B cell (primary cell): ENCODE measurements at regions not wholly inside any gene's neighbourhood (a gene's known extent, or its start where the extent isn't known, plus 50 kb on each side); places are given as distances from the start of the nearest gene placed in this dataset.

Experiments used
- ATAC-seq: fragments of 200-7000 bp; cut with Tn5 transposase; one replicate; pipeline ENCODE4 v1.10.0; 2021; ENCODE audit warnings: low read depth, mild to moderate bottlenecking, moderate number of reproducible peaks, moderate library complexity
- CTCF ChIA-PET: fragments of 350-600 bp; sonication (Branson Sonifier 250); formaldehyde crosslinking; loops from one replicate; lab custom pipeline; 2021; ENCODE audit warnings: antibody characterized with exemption, inconsistent platforms; lab: Charles Lee
- POLR2A ChIA-PET: fragments of 350-600 bp; sonication (Branson Sonifier 250); formaldehyde crosslinking; loops from one replicate; lab custom pipeline; 2021; ENCODE audit warnings: antibody characterized with exemption; lab: Charles Lee
- DNase-seq: peaks from one replicate; pipeline ENCODE4 v3.0.0; 2013
- H2AFZ ChIP-seq: 2 replicates; pipeline ENCODE4 v1.6.1; 2012; ENCODE audit warnings: mild to moderate bottlenecking, low read depth, low read length; ENCODE audit not compliant: insufficient read depth, poor library complexity, severe bottlenecking
- H3K27ac ChIP-seq, 2 donors: 1 replicate in 1 of 2; 2 replicates in 1 of 2; pipeline ENCODE4 v1.5.1; 2012 to 2013; ENCODE audit warnings: low read length in 2 of 2, mild to moderate bottlenecking in 2 of 2, moderate library complexity in 1 of 2
- H3K27me3 ChIP-seq, 4 experiments: fragments of 200-600 bp in 1 of 4; sonication (generic) in 1 of 4; replicated peaks in 1 of 4; 1 replicate in 2 of 4; 2 replicates in 2 of 4; pipeline versions ENCODE4 v1.6.1 to v1.7.0; 2013 to 2016; ENCODE audit warnings: low read length in 3 of 4, mild to moderate bottlenecking in 2 of 4, mixed read lengths in 1 of 4, moderate library complexity in 1 of 4; ENCODE audit not compliant: insufficient read depth in 4 of 4, control insufficient read depth in 3 of 4; ENCODE audit errors: control extremely low read depth in 1 of 4
- H3K36me3 ChIP-seq, 2 experiments: replicated peaks in 1 of 2; 1 replicate in 1 of 2; 2 replicates in 1 of 2; pipeline versions ENCODE4 v1.6.1 to v1.7.1; 2013; ENCODE audit warnings: low read length in 1 of 2; ENCODE audit not compliant: insufficient read depth in 2 of 2, control insufficient read depth in 1 of 2; ENCODE audit errors: control extremely low read depth in 1 of 2, extremely low read depth in 1 of 2
- H3K4me1 ChIP-seq, 2 donors: fragments of 200-600 bp in 1 of 2; sonication (generic) in 1 of 2; 1 replicate in 1 of 2; 2 replicates in 1 of 2; pipeline versions ENCODE4 v1.5.1 to v1.6.1; 2013 to 2017; ENCODE audit warnings: low read length in 2 of 2; ENCODE audit not compliant: control insufficient read depth in 2 of 2, insufficient read depth in 2 of 2
- H3K4me2 ChIP-seq: replicated peaks from 2 replicates; pipeline ENCODE3; 2012; ENCODE audit warnings: mild to moderate bottlenecking, low read depth, low read length; ENCODE audit not compliant: poor library complexity, severe bottlenecking
- H3K4me3 ChIP-seq, 5 experiments: fragments of 200-600 bp in 1 of 5; sonication (generic) in 1 of 5; 1 replicate in 3 of 5; 2 replicates in 2 of 5; pipeline versions ENCODE4 v1.5.1 to v1.7.0; 2011 to 2016; ENCODE audit warnings: low read length in 4 of 5, mild to moderate bottlenecking in 4 of 5, low read depth in 2 of 5, control low read depth in 1 of 5, moderate library complexity in 1 of 5; ENCODE audit not compliant: insufficient read depth in 1 of 5; ENCODE audit errors: control extremely low read depth in 1 of 5, extremely low read depth in 1 of 5
- H3K79me2 ChIP-seq: fragments of 200-600 bp; sonication (generic); one replicate; pipeline ENCODE4 v1.6.0; 2016; ENCODE audit warnings: low read length; ENCODE audit not compliant: control insufficient read depth, insufficient read depth
- H3K9ac ChIP-seq: fragments of 200-600 bp; sonication (generic); 2 replicates; pipeline ENCODE4 v1.6.1; 2017; ENCODE audit warnings: mild to moderate bottlenecking, low read length, moderate library complexity
- H3K9me3 ChIP-seq, 3 donors: one replicate each; pipeline versions ENCODE4 v1.6.1 to v1.7.1; 2013; ENCODE audit warnings: low read length in 2 of 3; ENCODE audit not compliant: control insufficient read depth in 2 of 3, insufficient read depth in 1 of 3; ENCODE audit errors: control extremely low read depth in 1 of 3
- H4K20me1 ChIP-seq: 2 replicates; pipeline ENCODE4 v1.6.0; 2012; ENCODE audit warnings: mild to moderate bottlenecking, low read length; ENCODE audit not compliant: insufficient read depth, control insufficient read depth, poor library complexity, severe bottlenecking
- H3K27ac Mint-ChIP-seq: one replicate; pipeline ENCODE4 v1.8.0; 2021; ENCODE audit warnings: mixed read lengths
- H3K27me3 Mint-ChIP-seq: one replicate; pipeline ENCODE4 v1.8.0; 2021; ENCODE audit warnings: mixed read lengths
- H3K4me1 Mint-ChIP-seq: one replicate; pipeline ENCODE4 v1.8.0; 2021; ENCODE audit warnings: mixed read lengths
- H3K4me3 Mint-ChIP-seq: one replicate; pipeline ENCODE4 v1.8.0; 2021; ENCODE audit warnings: mixed read lengths
- H3K9me3 Mint-ChIP-seq: one replicate; pipeline ENCODE4 v1.8.0; 2022; ENCODE audit warnings: mixed read lengths; ENCODE audit not compliant: insufficient read depth
- EZH2 ChIP-seq: IDR thresholded peaks from 2 replicates; pipeline ENCODE4 v1.6.1; 2012; ENCODE audit warnings: borderline replicate concordance, low read depth, mild to moderate bottlenecking, moderate library complexity, low read length; ENCODE audit not compliant: insufficient read depth, poor library complexity, severe bottlenecking
- WGBS: methylation state at CpG from one replicate; pipeline ENCODE4 v1.1.5; 2013; ENCODE audit warnings: missing lambda C conversion rate; ENCODE audit not compliant: insufficient coverage; 5-methylcytosine and 5-hydroxymethylcytosine counted together
- intact Hi-C: fragments of 100-400 bp; cut with micrococcal nuclease; formaldehyde crosslinking; loops from one replicate; pipeline ENCODE4 v1.10.0; 2022
- TF ChIP-seq, protein P1 (sequence below): fragments of 200-600 bp; IDR thresholded peaks from one replicate; pipeline ENCODE4 v1.8.0; 2022; ENCODE audit warnings: antibody characterized with exemption, mild to moderate bottlenecking

- CTCF ChIA-PET, result no interaction called here
- Mint-ChIP-seq H3K27me3 (no peaks in the 10 kb centered on the region), H3K9me3 (no peaks in the 10 kb centered on the region), H3K27ac (no peak overlapping the region), H3K4me1 (no peaks in the 10 kb centered on the region), H3K4me3 (no peak overlapping the region)
- no peak overlapping the region for H2AFZ ChIP-seq
- H3K4me2 ChIP-seq, result no peak overlapping the region
- POLR2A ChIA-PET, result no interaction called here
- intact Hi-C loops, result no loop called here
- TF ChIP-seq, protein P1, sequence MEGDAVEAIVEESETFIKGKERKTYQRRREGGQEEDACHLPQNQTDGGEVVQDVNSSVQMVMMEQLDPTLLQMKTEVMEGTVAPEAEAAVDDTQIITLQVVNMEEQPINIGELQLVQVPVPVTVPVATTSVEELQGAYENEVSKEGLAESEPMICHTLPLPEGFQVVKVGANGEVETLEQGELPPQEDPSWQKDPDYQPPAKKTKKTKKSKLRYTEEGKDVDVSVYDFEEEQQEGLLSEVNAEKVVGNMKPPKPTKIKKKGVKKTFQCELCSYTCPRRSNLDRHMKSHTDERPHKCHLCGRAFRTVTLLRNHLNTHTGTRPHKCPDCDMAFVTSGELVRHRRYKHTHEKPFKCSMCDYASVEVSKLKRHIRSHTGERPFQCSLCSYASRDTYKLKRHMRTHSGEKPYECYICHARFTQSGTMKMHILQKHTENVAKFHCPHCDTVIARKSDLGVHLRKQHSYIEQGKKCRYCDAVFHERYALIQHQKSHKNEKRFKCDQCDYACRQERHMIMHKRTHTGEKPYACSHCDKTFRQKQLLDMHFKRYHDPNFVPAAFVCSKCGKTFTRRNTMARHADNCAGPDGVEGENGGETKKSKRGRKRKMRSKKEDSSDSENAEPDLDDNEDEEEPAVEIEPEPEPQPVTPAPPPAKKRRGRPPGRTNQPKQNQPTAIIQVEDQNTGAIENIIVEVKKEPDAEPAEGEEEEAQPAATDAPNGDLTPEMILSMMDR, result no peak
- no peak for TF ChIP-seq EZH2
- no peaks in the 10 kb centered on the region for H3K27me3 ChIP-seq
- H3K27ac ChIP-seq, result no peak overlapping the region
- peaks cover 5% of the 10 kb centered on the region for H3K79me2 ChIP-seq
- H4K20me1 ChIP-seq, result peaks cover 17% of the 10 kb centered on the region
- no peak overlapping the region for H3K4me3 ChIP-seq
- no peaks in the 10 kb centered on the region for H3K4me1 ChIP-seq
- no peaks in the 10 kb centered on the region for H3K36me3 ChIP-seq
- ATAC-seq (no peak), DNase-seq (no peak)
- no peaks in the 10 kb centered on the region for H3K9me3 ChIP-seq
- no peak overlapping the region for H3K9ac ChIP-seq
- 95% methylated on average over 31 of the region's 32 CpGs for WGBS
Measured at GRCh38 chr2:241926541-241927311, 57.2 kb downstream of the RTP5 start.
